ENCODE measurements at regions not wholly inside any gene's neighbourhood (a gene's known extent, or its start where the extent isn't known, plus 50 kb on each side); places are given as distances from the start of the nearest gene placed in this dataset.

- TF ChIP-seq ZNF274 (IDR thresholded peaks at IDR 0.05; ENCODE audit: borderline replicate concordance, extremely low read depth, low read length) (no peak), EZH2 (IDR thresholded peaks at IDR 0.05; ENCODE audit: low read depth, low read length, severe bottlenecking) (no peak), CTCF (IDR thresholded peaks at IDR 0.05; ENCODE audit: control extremely low read depth in 1 of 3, insufficient read depth in 1 of 3, low read depth in 1 of 3, low read length in 3 of 3) (no peak), TAF1 (IDR thresholded peaks at IDR 0.05; ENCODE audit: low read depth, low read length) (no peak), POLR2A (IDR thresholded peaks at IDR 0.05; ENCODE audit: control extremely low read depth in 1 of 2, low read depth in 2 of 2, low read length in 2 of 2) (no peak), GTF2F1 (IDR thresholded peaks at IDR 0.05; ENCODE audit: borderline replicate concordance, low read depth, low read length) (no peak), CHD2 (IDR thresholded peaks at IDR 0.05; ENCODE audit: low read length) (no peak), FOSL1 (IDR thresholded peaks at IDR 0.05; ENCODE audit: insufficient read depth, low read depth, low read length) (no peak)
Measured at GRCh38 chr6:91754691-91755090, 1167.8 kb upstream of the MAP3K7 start.

Measured in H1 (cell line).